ENCODE measurements at regions not wholly inside any gene's neighbourhood (a gene's known extent, or its start where the extent isn't known, plus 50 kb on each side); places are given as distances from the start of the nearest gene placed in this dataset.

- peak; percentile 21; the same call in 1 of the 2 replicates for TF ChIP-seq IKZF3 (tag by site-specific recombination; IDR thresholded peaks at IDR 0.05)
- TF ChIP-seq ZNF521 (tag by site-specific recombination; IDR thresholded peaks at IDR 0.05) = no peak
- no peak for TF ChIP-seq KLF8 (tag by site-specific recombination; IDR thresholded peaks at IDR 0.05)
- TF ChIP-seq ZNF433 (tag by site-specific recombination; IDR thresholded peaks at IDR 0.05; ENCODE audit: low read depth) = no peak
- TF ChIP-seq ZNF175 (tag by site-specific recombination; IDR thresholded peaks at IDR 0.05) = no peak
Observed at GRCh38 chr2:176638167-176639015, 369.1 kb downstream of the MTX2 start (continued).

GRCh38 chr2:176639016-176639343, 369.7 kb downstream of the MTX2 start:
- Histone ChIP-seq H3K4me1 (ENCODE audit: control insufficient read depth, insufficient read depth, low read length) (0 out of 2 replicates have a peak, but pooled peaks cover 2% of the 10 kb centered on the region), H3K36me3 (ENCODE audit: control insufficient read depth in 2 of 2, insufficient read depth in 1 of 2, low read length in 2 of 2) (no peaks in the 10 kb centered on the region), H3K27ac (ENCODE audit: extremely low read depth, low read depth, low read length) (no peak overlapping the region), H3K9me3 (ENCODE audit: control insufficient read depth, insufficient read depth, low read depth, low read length) (no peaks in the 10 kb centered on the region), H3K4me3 (ENCODE audit: low read depth, low read length) (no peak overlapping the region)
- ChIA-PET POLR2A (no interaction called here), CTCF (interaction anchor here (0.5 to 7.1 kb wide), 15 partner anchors 12 to 512 kb away, joined by 3 to 60 read pairs (median 5); no protein-coding TSS in a partner anchor)
- no peak for TF ChIP-seq BCL11B (tag by site-specific recombination; IDR thresholded peaks at IDR 0.05; ENCODE audit: low read depth)
- no peak for TF ChIP-seq SALL2 (tag by site-specific recombination; IDR thresholded peaks at IDR 0.05; ENCODE audit: borderline replicate concordance)
- TF ChIP-seq ZBTB7A (tag by site-specific recombination; IDR thresholded peaks at IDR 0.05; ENCODE audit: low read depth) = no peak
- TF ChIP-seq HOXD13 (CRISPR knock-in tag; IDR thresholded peaks at IDR 0.05; ENCODE audit: borderline replicate concordance) = no peak
- TF ChIP-seq ZNF133 (tag by site-specific recombination; IDR thresholded peaks at IDR 0.05) = no peak
- no peak for TF ChIP-seq ZNF510 (tag by site-specific recombination; IDR thresholded peaks at IDR 0.05; ENCODE audit: insufficient replicate concordance)
- TF ChIP-seq ZNF704 (tag by site-specific recombination; IDR thresholded peaks at IDR 0.05) = no peak
- no peak for TF ChIP-seq GLI4 (tag by site-specific recombination; IDR thresholded peaks at IDR 0.05)
- TF ChIP-seq ZNF501 (tag by site-specific recombination; IDR thresholded peaks at IDR 0.05) = no peak
- no peak for TF ChIP-seq ZNF513 (tag by site-specific recombination; IDR thresholded peaks at IDR 0.05)
- no peak for TF ChIP-seq KLF17 (tag by site-specific recombination; IDR thresholded peaks at IDR 0.05)
- no peak for TF ChIP-seq ATF2 (tag by site-specific recombination; IDR thresholded peaks at IDR 0.05; ENCODE audit: low read depth)

- CTCF ChIA-PET = interaction anchor here (0.6 to 7.1 kb wide), 14 partner anchors 12 to 579 kb away, joined by 3 to 60 read pairs (median 6); no protein-coding TSS in a partner anchor
- no peak for TF ChIP-seq ZBTB21 (tag by site-specific recombination; IDR thresholded peaks at IDR 0.05)
- TF ChIP-seq CTCF (tag by site-specific recombination; IDR thresholded peaks at IDR 0.05) = peak; percentile 15; the same call in 1 of the 2 replicates
- POLR2A ChIA-PET = no interaction called here
Observed at GRCh38 chr2:176639671-176640070, 370.4 kb downstream of the MTX2 start.

More at GRCh38 chr2:176639671-176640070, 370.4 kb downstream of the MTX2 start:
- no peaks in the 10 kb centered on the region for H3K36me3 ChIP-seq (ENCODE audit: control insufficient read depth in 2 of 2, insufficient read depth in 1 of 2, low read length in 2 of 2)
- H3K9me3 ChIP-seq (ENCODE audit: control insufficient read depth, insufficient read depth, low read depth, low read length) = no peaks in the 10 kb centered on the region
- H3K4me1 ChIP-seq (ENCODE audit: control insufficient read depth, insufficient read depth, low read length) = 0 out of 2 replicates have a peak, but pooled peaks cover 2% of the 10 kb centered on the region
- no peak overlapping the region for H3K27ac ChIP-seq (ENCODE audit: extremely low read depth, low read depth, low read length)
- H3K4me3 ChIP-seq (ENCODE audit: low read depth, low read length) = no peak overlapping the region
